ENCODE measurements at regions not wholly inside any gene's neighbourhood (a gene's known extent, or its start where the extent isn't known, plus 50 kb on each side); places are given as distances from the start of the nearest gene placed in this dataset.

DNA sequence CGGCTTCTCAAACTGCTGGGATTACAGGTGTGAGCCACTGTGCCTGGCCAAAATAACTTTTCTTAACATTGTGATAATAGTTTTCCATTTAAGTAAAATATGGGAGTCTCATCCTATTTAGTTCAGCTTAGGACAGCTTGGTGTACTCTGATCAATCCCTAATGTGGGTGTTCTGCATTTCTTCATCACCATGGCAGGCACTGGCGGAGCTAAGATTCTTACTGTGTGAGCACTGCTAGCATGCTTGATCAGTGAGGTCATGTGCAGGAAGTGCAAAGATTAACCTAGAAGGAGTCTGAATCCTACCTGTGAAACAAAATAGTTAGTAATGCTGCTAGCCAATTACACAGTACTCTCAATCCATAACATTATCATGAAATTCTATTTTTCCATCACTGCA lies 1684.2 kb upstream of the SLC10A2 start:
- TF ChIP-seq POLR2A (IDR thresholded peaks at IDR 0.05) (no peak), POLR2AphosphoS5 (IDR thresholded peaks at IDR 0.05; ENCODE audit: insufficient read depth in 1 of 2, low read depth in 1 of 2) (no peak)
- TF ChIP-seq, protein P1, sequence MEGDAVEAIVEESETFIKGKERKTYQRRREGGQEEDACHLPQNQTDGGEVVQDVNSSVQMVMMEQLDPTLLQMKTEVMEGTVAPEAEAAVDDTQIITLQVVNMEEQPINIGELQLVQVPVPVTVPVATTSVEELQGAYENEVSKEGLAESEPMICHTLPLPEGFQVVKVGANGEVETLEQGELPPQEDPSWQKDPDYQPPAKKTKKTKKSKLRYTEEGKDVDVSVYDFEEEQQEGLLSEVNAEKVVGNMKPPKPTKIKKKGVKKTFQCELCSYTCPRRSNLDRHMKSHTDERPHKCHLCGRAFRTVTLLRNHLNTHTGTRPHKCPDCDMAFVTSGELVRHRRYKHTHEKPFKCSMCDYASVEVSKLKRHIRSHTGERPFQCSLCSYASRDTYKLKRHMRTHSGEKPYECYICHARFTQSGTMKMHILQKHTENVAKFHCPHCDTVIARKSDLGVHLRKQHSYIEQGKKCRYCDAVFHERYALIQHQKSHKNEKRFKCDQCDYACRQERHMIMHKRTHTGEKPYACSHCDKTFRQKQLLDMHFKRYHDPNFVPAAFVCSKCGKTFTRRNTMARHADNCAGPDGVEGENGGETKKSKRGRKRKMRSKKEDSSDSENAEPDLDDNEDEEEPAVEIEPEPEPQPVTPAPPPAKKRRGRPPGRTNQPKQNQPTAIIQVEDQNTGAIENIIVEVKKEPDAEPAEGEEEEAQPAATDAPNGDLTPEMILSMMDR (IDR thresholded peaks at IDR 0.05): no peak

Measured in vagina (tissue), 2 donors.